Mesothelial cell of epicardium (in vitro differentiated cells): ENCODE measurements at regions not wholly inside any gene's neighbourhood (a gene's known extent, or its start where the extent isn't known, plus 50 kb on each side); places are given as distances from the start of the nearest gene placed in this dataset.

Experiments
- DNase-seq, 2 experiments: peaks; one replicate each; pipeline ENCODE4 v3.0.0; 2021; ENCODE audit warnings: low spot score in 2 of 2; ENCODE audit not compliant: unreplicated experiment in 2 of 2
- H3K27ac Mint-ChIP-seq: 2 replicates; pipeline ENCODE4 v1.8.0; 2021; ENCODE audit warnings: mixed read lengths
- H3K27me3 Mint-ChIP-seq: 2 replicates; pipeline ENCODE4 v1.8.0; 2021; ENCODE audit warnings: low read depth, mixed read lengths
- H3K36me3 Mint-ChIP-seq: 2 replicates; pipeline ENCODE4 v1.8.0; 2021; ENCODE audit warnings: mixed read lengths
- H3K4me1 Mint-ChIP-seq: 2 replicates; pipeline ENCODE4 v1.8.0; 2021; ENCODE audit warnings: mixed read lengths
- H3K4me3 Mint-ChIP-seq: 2 replicates; pipeline ENCODE4 v1.8.0; 2021; ENCODE audit warnings: mild to moderate bottlenecking, moderate library complexity, mixed read lengths
- H3K9me3 Mint-ChIP-seq: 2 replicates; pipeline ENCODE4 v1.8.0; 2021; ENCODE audit warnings: mixed read lengths
- TF ChIP-seq, protein P1 (sequence below): fragments of 200-600 bp; sonication (generic); IDR thresholded peaks from one replicate; pipeline ENCODE4 v1.5.0; 2021; ENCODE audit warnings: antibody characterized with exemption; ENCODE audit not compliant: unreplicated experiment

DNA sequence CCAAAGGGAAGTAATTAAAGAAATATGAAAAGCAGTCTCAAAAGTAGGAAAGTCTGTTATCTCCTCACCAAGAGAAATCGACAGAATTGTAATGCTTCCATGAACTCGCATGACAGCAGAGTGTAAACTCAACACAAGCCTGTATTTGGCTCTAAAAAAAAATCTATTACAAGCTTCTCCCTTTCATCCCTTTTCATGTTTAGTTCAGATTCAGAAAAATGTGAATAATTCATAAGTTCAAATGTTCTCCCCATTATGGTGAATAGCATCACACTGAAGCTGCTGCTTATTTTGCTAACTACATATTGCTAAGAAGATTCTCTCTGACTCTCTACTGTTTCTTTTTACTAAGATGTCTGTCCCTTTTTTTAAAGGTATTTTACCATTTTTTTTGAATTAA is 910.3 kb upstream of the MBL2 start:
- no peaks in the 10 kb centered on the region for H3K36me3 Mint-ChIP-seq
- DNase-seq, result no peak
- H3K4me1 Mint-ChIP-seq, result peaks cover 2% of the 10 kb centered on the region
- no peaks in the 10 kb centered on the region for H3K27me3 Mint-ChIP-seq
- TF ChIP-seq, protein P1, sequence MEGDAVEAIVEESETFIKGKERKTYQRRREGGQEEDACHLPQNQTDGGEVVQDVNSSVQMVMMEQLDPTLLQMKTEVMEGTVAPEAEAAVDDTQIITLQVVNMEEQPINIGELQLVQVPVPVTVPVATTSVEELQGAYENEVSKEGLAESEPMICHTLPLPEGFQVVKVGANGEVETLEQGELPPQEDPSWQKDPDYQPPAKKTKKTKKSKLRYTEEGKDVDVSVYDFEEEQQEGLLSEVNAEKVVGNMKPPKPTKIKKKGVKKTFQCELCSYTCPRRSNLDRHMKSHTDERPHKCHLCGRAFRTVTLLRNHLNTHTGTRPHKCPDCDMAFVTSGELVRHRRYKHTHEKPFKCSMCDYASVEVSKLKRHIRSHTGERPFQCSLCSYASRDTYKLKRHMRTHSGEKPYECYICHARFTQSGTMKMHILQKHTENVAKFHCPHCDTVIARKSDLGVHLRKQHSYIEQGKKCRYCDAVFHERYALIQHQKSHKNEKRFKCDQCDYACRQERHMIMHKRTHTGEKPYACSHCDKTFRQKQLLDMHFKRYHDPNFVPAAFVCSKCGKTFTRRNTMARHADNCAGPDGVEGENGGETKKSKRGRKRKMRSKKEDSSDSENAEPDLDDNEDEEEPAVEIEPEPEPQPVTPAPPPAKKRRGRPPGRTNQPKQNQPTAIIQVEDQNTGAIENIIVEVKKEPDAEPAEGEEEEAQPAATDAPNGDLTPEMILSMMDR, result no peak
- peaks cover 8% of the 10 kb centered on the region for H3K9me3 Mint-ChIP-seq
- H3K4me3 Mint-ChIP-seq, result no peak overlapping the region
- no peak overlapping the region for H3K27ac Mint-ChIP-seq

DNA sequence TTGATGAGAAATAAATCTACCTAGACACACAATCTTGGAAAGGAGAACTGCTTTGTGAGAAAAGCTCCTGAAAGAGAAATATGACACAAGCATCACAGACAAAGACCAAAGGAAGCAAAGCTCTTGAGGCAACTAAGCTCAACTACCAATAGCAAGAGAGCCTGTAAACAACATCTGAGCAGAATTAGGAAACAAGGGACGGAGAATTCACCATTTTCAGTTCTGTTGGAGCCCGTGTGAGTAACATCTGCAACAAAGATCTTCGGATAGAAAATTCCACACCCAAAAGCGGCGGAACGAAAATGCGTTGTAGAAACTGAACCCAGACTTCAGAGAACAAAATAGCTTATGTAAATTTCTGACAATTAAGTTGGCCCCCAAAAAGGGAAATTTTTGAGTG is 909.9 kb upstream of the MBL2 start:
- Mint-ChIP-seq H3K36me3 (no peaks in the 10 kb centered on the region), H3K27me3 (no peaks in the 10 kb centered on the region), H3K27ac (no peak overlapping the region), H3K9me3 (peaks cover 8% of the 10 kb centered on the region), H3K4me3 (no peak overlapping the region), H3K4me1 (no peaks in the 10 kb centered on the region)
- DNase-seq, result no peak
- TF ChIP-seq, protein P1, result no peak

DNA sequence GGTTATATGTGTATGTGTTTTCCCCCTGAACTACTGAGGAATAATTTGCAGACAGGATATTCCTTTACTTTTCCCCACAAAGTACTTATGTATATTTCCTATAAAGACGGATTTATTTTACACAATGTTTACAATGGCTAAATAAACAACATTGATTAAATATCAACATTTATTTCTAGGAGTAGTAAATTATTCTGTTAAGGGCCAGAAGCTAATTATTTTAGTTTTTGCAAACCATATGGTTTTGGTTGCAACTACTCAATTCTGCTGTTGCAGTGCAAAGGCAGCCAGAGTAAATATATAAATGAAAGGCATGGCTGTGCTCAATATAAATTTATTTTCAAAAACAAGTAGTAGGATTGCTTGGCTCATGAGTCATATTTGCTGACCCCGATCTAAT is 907.1 kb upstream of the MBL2 start:
- TF ChIP-seq, protein P1, result no peak
- H3K4me1 Mint-ChIP-seq, result peaks cover 5% of the 10 kb centered on the region
- H3K4me3 Mint-ChIP-seq, result no peak overlapping the region
- DNase-seq, result no peak
- no peak overlapping the region for H3K27ac Mint-ChIP-seq
- H3K9me3 Mint-ChIP-seq, result peaks cover 3% of the 10 kb centered on the region
- H3K36me3 Mint-ChIP-seq, result no peaks in the 10 kb centered on the region
- no peaks in the 10 kb centered on the region for H3K27me3 Mint-ChIP-seq

DNA sequence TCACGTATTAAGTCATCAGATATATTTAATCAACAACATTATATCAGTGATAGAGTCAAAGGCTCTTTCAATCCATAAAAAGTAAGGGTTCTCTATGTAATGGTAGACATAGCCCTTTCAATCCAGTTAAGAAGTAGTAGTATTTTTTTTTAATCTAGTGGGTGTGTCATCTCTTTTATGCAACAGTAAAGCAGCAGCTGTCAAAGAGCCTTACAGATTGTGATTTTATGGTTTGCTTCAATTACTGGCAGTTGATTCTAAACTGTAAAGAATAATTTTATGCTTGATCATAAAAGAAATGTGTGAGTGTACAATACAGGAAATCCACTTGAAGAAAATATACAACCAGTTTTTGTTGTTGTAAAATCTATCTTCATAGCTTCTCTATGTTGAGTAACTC is 902.6 kb upstream of the MBL2 start:
- Mint-ChIP-seq H3K27ac (no peak overlapping the region), H3K4me3 (no peak overlapping the region), H3K4me1 (peaks cover 8% of the 10 kb centered on the region), H3K27me3 (no peaks in the 10 kb centered on the region), H3K36me3 (peaks cover 5% of the 10 kb centered on the region), H3K9me3 (peaks cover 10% of the 10 kb centered on the region)
- TF ChIP-seq, protein P1, result no peak
- no peak for DNase-seq

DNA sequence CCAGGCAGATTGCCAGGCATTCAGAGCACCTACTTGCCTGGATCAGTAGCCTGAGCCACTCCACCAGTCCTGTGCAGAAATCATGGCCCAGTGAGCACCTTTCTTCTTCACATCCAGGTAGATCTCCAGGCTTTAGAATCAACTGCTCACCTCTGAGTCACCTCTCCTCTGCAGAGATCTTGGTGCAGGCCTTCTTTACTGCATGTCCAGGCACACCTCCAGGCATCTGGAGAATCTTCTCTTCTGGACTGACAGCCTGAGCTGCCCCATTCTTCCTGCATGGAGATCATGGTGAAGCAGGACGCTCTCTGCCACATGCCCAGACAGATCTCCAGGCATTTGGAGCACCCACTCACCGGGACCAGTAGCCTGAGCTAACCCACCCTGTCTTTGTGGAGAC is 894.5 kb upstream of the MBL2 start:
- no peak overlapping the region for H3K27ac Mint-ChIP-seq
- H3K4me1 Mint-ChIP-seq, result peaks cover 13% of the 10 kb centered on the region
- peaks cover 12% of the 10 kb centered on the region for H3K36me3 Mint-ChIP-seq
- no peaks in the 10 kb centered on the region for H3K27me3 Mint-ChIP-seq
- peaks cover 36% of the 10 kb centered on the region for H3K9me3 Mint-ChIP-seq
- TF ChIP-seq, protein P1, result no peak
- no peak for DNase-seq
- no peak overlapping the region for H3K4me3 Mint-ChIP-seq

DNA sequence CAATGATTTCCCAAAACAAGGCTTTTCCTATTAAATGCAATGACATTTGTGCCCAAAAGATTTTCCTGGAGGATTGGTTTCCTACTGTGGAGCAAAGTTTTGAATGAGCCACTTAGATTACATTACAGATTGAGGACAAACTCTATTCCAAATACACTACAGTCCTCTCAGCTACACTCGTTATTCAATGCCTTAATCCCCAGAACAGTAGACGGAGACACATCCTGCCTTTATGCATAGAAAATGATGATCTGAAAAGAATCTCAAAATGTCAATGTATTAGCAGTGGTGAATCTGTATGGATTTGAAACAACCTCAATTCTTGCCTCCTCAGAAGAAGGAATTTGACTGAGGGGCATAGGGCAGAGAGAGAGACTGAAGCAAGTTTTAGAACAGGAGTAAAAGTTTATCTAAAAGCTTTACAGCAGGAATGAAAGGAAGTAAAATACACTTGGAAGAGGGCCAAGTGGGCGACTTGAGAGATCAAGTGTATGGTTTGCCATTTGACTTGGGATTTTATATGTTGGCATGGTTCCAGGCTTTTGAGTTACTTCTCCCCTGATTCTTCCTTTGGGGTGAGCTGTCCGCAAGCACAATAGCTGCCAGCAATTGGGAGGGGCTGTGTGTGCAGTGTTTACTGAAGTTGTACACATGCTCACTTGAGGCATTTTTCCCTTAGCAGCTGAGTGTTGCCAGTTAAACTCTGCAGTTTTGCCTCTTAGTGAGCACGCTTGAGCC is 891.9 kb upstream of the MBL2 start:
- H3K4me1 Mint-ChIP-seq, result peaks cover 13% of the 10 kb centered on the region
- no peak for DNase-seq
- H3K9me3 Mint-ChIP-seq, result peaks cover 22% of the 10 kb centered on the region
- H3K27ac Mint-ChIP-seq, result peak overlapping the region; percentile 42
- TF ChIP-seq, protein P1, result no peak
- H3K27me3 Mint-ChIP-seq, result no peaks in the 10 kb centered on the region
- H3K4me3 Mint-ChIP-seq, result peak overlapping the region; percentile 15
- H3K36me3 Mint-ChIP-seq, result peaks cover 5% of the 10 kb centered on the region
